NCI-H128 (cell line): ENCODE measurements at regions not wholly inside any gene's neighbourhood (a gene's known extent, or its start where the extent isn't known, plus 50 kb on each side); places are given as distances from the start of the nearest gene placed in this dataset.
A peak's percentile ranks its signal among the peaks of the same experiment; 100 is the strongest.

Experiments used
- DNase-seq: peaks from one replicate; lab custom pipeline; 2025; ENCODE audit not compliant: unreplicated experiment; lab: John Stamatoyannopoulos, UW

- DNase-seq = no peak
Observed at GRCh38 chr2:118222672-118223421, 134.6 kb downstream of the INSIG2 start.

DNA sequence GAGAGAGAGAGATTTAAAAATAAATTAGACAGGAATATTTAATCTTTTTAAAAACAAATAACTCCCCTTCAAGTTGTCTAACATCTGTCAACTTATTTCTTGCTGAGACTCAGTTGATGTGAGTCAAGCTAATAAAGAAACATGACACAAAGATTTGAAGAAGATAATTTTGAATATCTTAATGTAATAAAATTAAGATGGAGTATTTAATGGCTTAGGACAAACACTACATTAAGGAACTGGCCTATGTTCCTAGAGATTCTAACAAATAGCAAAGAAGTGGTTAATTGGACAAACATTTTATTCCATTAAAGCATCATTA lies 134.0 kb downstream of the INSIG2 start:
- no peak for DNase-seq

DNA sequence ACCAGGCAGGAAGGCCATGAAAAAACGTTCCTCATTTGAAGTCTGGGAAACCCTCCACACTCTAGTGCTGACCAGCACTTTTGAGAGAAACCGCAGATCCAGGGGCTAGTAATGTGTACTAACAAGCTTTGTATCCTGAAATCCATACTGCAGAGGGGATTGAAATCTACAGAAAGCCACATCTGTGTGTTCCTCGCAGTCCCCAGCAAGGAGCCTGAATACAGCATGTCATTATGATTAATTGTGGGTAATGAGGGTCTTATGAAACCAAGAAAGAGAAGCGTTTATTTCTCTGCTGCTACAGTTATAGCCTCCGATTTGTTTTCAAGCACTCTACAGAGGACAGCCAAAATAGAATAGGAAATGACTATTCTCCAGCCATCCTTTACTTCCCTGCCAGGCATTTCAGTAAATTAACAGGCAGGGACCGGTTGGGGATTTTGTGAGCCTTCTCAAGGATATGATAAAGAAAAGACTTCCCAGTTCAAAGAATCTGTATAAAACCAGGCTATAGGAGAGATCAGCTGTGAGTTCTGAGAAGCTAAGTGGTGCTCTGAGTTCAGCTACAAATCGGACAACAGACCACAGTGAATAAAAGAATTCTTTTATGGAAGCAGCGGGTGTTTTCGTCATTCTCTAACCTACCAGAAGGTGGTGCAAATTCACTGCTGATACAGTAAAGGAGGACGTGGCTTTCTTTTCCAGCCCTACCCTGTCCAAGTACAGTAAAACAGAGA lies 133.4 kb downstream of the INSIG2 start:
- DNase-seq = peak; percentile 6

DNA sequence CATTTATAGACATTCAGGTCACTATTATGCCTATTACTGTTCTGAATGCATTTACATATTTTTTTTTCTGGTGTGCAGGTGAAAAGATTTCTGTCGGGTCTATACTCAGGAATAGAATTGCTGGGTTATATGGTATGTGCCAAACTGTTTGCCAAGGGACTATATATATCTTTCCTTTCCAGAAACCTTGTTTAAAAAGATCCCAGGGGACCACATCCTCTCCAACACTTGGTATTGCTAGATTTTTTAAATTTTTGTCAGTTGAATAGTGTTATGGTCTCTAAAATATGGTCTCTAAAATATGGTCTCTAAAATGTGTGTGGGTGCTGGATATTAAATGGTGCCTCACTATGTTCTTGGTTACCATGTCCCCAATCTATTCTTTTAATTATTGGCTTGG lies 131.3 kb downstream of the INSIG2 start:
- DNase-seq = no peak

GRCh38 chr2:118216224-118216623 lies 128.0 kb downstream of the INSIG2 start:
- DNase-seq = no peak

GRCh38 chr2:118209727-118210126 lies 121.5 kb downstream of the INSIG2 start:
- DNase-seq = no peak

GRCh38 chr2:118207889-118208288 lies 119.6 kb downstream of the INSIG2 start:
- DNase-seq = no peak

GRCh38 chr2:118202707-118203303 lies 114.5 kb downstream of the INSIG2 start:
- DNase-seq = no peak

DNA sequence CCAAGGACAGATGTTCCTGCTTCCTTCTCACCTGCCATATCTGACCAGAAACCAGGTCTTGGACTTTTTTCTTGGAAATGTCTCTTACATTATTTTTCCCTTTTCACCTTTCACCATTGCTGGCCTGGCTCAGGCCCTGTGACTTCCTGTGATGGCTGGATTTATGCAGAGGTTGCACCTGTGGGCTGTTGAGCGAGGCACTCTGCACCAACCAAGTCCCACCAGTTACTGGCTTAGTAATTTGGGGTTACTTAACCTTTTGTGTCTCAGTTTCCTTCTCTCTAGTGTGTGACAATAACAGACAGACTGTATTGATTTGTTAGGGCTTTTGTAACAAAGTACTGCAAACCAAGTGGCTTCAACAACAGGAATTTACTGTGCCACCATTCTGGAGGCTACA lies 110.0 kb downstream of the INSIG2 start:
- DNase-seq = no peak

GRCh38 chr2:118197011-118197675 lies 108.9 kb downstream of the INSIG2 start:
- no peak for DNase-seq

GRCh38 chr2:118190474-118190873 lies 102.2 kb downstream of the INSIG2 start:
- DNase-seq = peak; percentile 27

DNA sequence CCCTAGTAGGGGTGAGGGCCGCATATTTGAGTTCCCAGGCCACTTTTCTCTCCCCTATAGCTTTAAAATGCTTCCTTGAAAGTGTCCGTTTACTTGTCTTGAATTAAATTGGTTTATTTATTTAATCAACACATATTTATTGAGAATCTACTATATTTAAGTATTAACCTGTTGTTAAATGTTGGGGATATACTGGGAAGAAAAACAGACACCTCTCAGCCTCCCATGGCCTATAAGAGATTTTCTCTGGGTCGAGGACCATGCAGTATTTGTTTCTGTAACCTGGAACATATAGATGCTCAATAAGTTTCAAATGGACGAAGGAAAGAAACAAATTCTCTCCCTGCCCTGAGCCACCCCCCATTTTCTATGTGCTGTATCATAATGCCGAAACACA lies 98.6 kb downstream of the INSIG2 start:
- no peak for DNase-seq

DNA sequence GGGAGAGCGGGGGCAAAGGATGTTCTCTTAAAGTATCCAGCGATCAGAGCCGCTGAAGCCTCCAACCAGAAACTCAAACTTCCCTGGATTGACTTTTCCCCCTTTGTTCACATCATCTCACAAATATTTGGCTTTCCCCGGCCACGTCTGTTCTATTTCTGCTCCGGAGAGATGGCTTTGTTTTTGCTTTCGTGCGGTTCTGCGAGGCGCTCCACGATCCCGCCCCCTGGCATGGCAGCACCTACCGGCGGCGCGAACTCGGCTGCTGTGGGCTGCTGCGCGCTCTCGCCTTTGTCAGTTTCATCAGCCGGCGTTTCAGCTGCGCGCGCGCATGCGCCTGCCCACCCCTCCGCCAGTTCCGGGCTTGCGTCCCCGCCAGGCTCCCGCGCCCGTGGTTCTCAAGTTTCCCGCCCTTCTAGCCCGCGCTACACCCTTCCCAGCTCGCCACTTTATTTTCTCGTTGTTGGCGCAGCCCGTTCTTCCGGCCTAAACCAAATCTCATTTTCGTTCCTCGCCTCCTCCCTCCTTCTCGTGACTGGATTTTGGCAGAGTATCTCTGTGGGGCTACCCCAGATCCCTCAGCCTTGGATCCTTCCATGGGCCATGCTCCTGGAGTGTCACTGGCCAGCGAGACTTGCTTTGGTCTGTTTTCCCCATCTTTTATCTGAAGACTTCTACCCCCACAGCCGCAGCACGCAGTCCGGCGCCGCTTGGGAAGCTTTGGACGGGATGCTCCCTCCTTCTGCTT lies 98.0 kb downstream of the INSIG2 start:
- peak; percentile 30 for DNase-seq

- DNase-seq = peak; percentile 50
Observed at GRCh38 chr2:118185210-118186109, 97.2 kb downstream of the INSIG2 start.

- no peak for DNase-seq
Observed at GRCh38 chr2:118183381-118183780, 95.1 kb downstream of the INSIG2 start.

GRCh38 chr2:118179445-118179844 lies 91.2 kb downstream of the INSIG2 start:
- no peak for DNase-seq

DNA sequence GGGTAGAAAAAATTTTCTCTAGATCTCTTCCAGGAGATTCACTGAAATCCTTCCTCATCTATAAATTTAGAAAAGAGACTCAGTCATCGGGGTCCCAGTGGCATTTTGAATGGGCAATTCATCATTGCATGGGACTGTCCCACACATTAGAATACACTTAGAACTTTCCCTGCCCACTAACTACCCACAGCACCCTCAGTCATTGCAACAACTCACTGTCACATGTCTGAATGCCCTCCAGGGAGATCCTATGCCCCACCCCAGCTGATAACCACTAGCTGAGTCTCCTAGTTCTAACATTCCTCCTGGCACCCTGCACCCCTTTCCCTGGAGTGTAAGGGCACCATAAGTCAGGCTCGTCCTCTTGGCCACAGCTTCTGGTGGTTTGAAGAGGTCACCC lies 89.6 kb downstream of the INSIG2 start:
- DNase-seq = no peak

- DNase-seq = no peak
Observed at GRCh38 chr2:118177318-118177717, 89.0 kb downstream of the INSIG2 start.

GRCh38 chr2:118176601-118177000 lies 88.3 kb downstream of the INSIG2 start:
- no peak for DNase-seq

DNA sequence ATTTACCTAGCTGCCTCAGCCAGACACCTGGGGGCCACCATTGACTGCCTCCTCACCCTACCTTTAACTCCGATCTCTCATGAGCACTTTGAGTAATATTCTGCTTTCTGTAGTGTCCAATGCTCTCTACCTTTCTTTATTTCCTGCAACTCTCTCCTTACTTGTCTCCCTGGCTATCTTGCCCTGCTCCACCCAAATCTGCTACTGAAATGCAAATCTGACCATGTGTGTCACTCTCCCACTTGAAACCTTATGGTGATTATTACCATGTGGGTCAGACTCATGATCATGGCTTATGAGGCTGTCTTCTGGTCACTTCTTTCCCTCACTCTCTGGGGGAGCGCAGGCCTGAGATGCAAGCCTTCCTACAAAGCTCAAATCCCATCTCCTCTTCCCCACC lies 83.3 kb downstream of the INSIG2 start:
- DNase-seq = no peak
